K562 (cell line): ENCODE measurements at regions not wholly inside any gene's neighbourhood (a gene's known extent, or its start where the extent isn't known, plus 50 kb on each side); places are given as distances from the start of the nearest gene placed in this dataset.

Source experiments
- ATF7 ChIP-seq: fragments of 450-650 bp; IDR thresholded peaks from 2 replicates; pipeline ENCODE4 v1.7.1; 2014; ENCODE audit warnings: mild to moderate bottlenecking, moderate library complexity
- BCL6 ChIP-seq: fragments of 250-450 bp; sonication (Bioruptor Pico); IDR thresholded peaks from 2 replicates; pipeline ENCODE4 v1.4.0; 2020
- CBX8 ChIP-seq: fragments of 200-600 bp; sonication (generic); IDR thresholded peaks from 2 replicates; pipeline ENCODE4 v1.6.1; 2012; ENCODE audit warnings: borderline replicate concordance, mixed run types, low read depth, mild to moderate bottlenecking, moderate library complexity, mixed read lengths, low read length, control low read depth, inconsistent platforms; ENCODE audit not compliant: poor library complexity, severe bottlenecking; ENCODE audit errors: extremely low read depth
- CCAR2 ChIP-seq: fragments of 200-400 bp; formaldehyde crosslinking; IDR thresholded peaks from 2 replicates; pipeline ENCODE4 v1.6.1; 2017; ENCODE audit warnings: mild to moderate bottlenecking, low read depth, low read length
- ETV6 ChIP-seq, 3 experiments: fragments of 150-350 bp in 1 of 3; sonication (generic) in 1 of 3; formaldehyde crosslinking in 1 of 3; IDR thresholded peaks; 2 replicates each; pipeline versions ENCODE4 v1.6.1 to v1.8.0; 2014 to 2022; ENCODE audit warnings: borderline replicate concordance in 2 of 3, low read depth in 2 of 3, antibody characterized with exemption in 1 of 3, low read length in 1 of 3, mild to moderate bottlenecking in 1 of 3, missing genetic modification reagents in 1 of 3
- KDM1A ChIP-seq, 2 experiments: fragments of 450-650 bp; IDR thresholded peaks; 2 replicates each; pipeline ENCODE4 v1.6.1; 2016; ENCODE audit warnings: mild to moderate bottlenecking in 2 of 2
- NR2C2 ChIP-seq, 2 experiments: fragments of 200-800 bp in 1 of 2; sonication (Bioruptor generic) in 1 of 2; sonication (generic) in 1 of 2; formaldehyde crosslinking in 1 of 2; IDR thresholded peaks; 2 replicates each; pipeline versions ENCODE4 v1.6.1 to v1.8.0; 2016 to 2022; ENCODE audit warnings: mild to moderate bottlenecking in 1 of 2, missing compliant biosample characterization in 1 of 2, missing genetic modification characterization in 1 of 2, missing genetic modification reagents in 1 of 2
- POLR2AphosphoS5 ChIP-seq: IDR thresholded peaks from 2 replicates; pipeline ENCODE4 v1.6.1; 2011; ENCODE audit warnings: mild to moderate bottlenecking, low read depth, low read length, moderate library complexity; ENCODE audit not compliant: control insufficient read depth, insufficient read depth
- SMC3 ChIP-seq: conservative IDR thresholded peaks from 2 replicates; pipeline ENCODE4 v1.6.1; 2011; ENCODE audit warnings: low read depth, low read length, improper control_type of control experiment; ENCODE audit not compliant: insufficient read depth
- TBL1XR1 ChIP-seq, 2 experiments: IDR thresholded peaks; 2 replicates each; pipeline ENCODE4 v1.6.1; 2012; ENCODE audit warnings: improper control_type of control experiment in 2 of 2, low read length in 2 of 2, mild to moderate bottlenecking in 1 of 2
- TF ChIP-seq, protein P1 (sequence below), 2 experiments: fragments of 150-350 bp in 1 of 2; IDR thresholded peaks; 2 replicates each; pipeline ENCODE4 v1.6.1; 2012 to 2016; ENCODE audit warnings: low read depth in 2 of 2, low read length in 2 of 2, mild to moderate bottlenecking in 1 of 2, moderate library complexity in 1 of 2

DNA sequence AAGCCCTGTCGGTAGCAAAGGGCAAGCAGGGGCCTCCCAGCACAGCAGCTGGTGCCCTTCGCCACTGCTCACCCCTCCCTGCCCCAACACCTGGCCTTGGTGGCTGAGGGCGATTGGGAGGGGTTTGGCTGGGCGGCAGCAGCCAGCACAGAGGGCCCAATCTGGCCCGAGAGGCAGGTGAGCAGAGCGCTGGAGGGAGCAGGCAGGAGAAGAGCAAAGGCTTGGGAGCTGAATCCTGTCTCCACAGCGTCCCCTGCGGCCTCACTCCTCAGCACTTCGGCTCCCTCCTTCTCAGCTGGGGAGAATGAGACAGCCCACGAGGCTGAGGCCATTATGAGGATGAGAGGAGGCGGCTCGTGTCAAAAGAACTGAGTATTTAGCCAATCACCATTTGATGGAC lies 74.9 kb upstream of the TAF1B start:
- TF ChIP-seq, protein P1, sequence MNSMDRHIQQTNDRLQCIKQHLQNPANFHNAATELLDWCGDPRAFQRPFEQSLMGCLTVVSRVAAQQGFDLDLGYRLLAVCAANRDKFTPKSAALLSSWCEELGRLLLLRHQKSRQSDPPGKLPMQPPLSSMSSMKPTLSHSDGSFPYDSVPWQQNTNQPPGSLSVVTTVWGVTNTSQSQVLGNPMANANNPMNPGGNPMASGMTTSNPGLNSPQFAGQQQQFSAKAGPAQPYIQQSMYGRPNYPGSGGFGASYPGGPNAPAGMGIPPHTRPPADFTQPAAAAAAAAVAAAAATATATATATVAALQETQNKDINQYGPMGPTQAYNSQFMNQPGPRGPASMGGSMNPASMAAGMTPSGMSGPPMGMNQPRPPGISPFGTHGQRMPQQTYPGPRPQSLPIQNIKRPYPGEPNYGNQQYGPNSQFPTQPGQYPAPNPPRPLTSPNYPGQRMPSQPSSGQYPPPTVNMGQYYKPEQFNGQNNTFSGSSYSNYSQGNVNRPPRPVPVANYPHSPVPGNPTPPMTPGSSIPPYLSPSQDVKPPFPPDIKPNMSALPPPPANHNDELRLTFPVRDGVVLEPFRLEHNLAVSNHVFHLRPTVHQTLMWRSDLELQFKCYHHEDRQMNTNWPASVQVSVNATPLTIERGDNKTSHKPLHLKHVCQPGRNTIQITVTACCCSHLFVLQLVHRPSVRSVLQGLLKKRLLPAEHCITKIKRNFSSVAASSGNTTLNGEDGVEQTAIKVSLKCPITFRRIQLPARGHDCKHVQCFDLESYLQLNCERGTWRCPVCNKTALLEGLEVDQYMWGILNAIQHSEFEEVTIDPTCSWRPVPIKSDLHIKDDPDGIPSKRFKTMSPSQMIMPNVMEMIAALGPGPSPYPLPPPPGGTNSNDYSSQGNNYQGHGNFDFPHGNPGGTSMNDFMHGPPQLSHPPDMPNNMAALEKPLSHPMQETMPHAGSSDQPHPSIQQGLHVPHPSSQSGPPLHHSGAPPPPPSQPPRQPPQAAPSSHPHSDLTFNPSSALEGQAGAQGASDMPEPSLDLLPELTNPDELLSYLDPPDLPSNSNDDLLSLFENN (IDR thresholded peaks at IDR 0.05; ENCODE audit: low read depth in 2 of 2, low read length in 2 of 2): no peak
- TF ChIP-seq ATF7 (no peak), KDM1A (IDR thresholded peaks at IDR 0.05) (no peak), TBL1XR1 (IDR thresholded peaks at IDR 0.05; ENCODE audit: low read length in 2 of 2) (no peak), CBX8 (no peak), SMC3 (peak; percentile 22; the same call in 1 of the 2 replicates), POLR2AphosphoS5 (no peak), NR2C2 (CRISPR knock-in tag; IDR thresholded peaks at IDR 0.05) (no peak), NR2C2 (tag; IDR thresholded peaks at IDR 0.05) (no peak), ETV6 (IDR thresholded peaks at IDR 0.05; ENCODE audit: borderline replicate concordance in 1 of 2, low read depth in 2 of 2, low read length in 1 of 2) (no peak), ETV6 (CRISPR knock-in tag; IDR thresholded peaks at IDR 0.05; ENCODE audit: borderline replicate concordance) (no peak), BCL6 (no peak), CCAR2 (no peak)
